ENCODE measurements at regions not wholly inside any gene's neighbourhood (a gene's known extent, or its start where the extent isn't known, plus 50 kb on each side); places are given as distances from the start of the nearest gene placed in this dataset.

DNA sequence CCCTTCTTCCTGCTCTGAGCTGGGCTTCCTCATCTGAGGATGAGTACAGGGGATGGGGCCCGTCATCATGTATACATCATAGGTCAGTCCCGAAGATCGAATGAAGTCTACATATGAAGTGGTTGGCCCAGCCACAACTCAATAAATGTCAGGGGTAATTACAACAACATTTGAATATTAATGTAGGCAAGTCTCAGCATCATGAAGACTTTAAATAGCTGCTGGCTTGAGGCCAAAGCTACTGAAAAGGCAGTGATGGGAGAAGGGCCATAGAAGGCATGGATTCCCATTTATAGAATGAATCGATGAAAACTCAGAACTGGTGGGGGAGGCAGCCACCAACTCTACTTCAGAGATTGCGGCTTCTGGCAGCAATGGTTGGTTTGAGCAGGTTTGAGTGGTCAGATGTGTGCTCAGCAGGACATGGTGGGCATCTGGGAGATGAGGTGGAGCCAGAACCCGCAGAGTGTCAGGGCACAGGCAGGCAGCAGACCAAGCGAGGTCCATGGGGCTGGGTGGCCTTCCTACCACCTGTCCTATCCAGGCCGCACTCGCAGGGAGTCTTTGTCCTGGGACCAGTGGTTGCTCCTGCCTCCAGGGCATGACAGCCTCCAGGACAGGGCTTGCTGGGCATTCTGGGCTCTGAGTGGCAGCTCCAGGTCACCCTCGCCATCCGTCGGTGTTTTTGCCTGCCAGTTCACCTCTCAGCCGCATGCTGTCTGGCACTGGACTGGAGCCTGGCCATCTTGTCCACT, 919.1 kb downstream of the TBC1D22A start:
- Histone ChIP-seq H3K36me3 (ENCODE audit: control insufficient read depth, insufficient read depth, low read length) (no peaks in the 10 kb centered on the region), H3K4me3 (ENCODE audit: low read depth, low read length) (no peak overlapping the region), H3K27me3 (ENCODE audit: control insufficient read depth, insufficient read depth, low read length) (no peaks in the 10 kb centered on the region)
- no peak for DNase-seq (ENCODE audit: low read depth)
- no peak for FAIRE-seq
- TF ChIP-seq, protein P1, sequence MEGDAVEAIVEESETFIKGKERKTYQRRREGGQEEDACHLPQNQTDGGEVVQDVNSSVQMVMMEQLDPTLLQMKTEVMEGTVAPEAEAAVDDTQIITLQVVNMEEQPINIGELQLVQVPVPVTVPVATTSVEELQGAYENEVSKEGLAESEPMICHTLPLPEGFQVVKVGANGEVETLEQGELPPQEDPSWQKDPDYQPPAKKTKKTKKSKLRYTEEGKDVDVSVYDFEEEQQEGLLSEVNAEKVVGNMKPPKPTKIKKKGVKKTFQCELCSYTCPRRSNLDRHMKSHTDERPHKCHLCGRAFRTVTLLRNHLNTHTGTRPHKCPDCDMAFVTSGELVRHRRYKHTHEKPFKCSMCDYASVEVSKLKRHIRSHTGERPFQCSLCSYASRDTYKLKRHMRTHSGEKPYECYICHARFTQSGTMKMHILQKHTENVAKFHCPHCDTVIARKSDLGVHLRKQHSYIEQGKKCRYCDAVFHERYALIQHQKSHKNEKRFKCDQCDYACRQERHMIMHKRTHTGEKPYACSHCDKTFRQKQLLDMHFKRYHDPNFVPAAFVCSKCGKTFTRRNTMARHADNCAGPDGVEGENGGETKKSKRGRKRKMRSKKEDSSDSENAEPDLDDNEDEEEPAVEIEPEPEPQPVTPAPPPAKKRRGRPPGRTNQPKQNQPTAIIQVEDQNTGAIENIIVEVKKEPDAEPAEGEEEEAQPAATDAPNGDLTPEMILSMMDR (IDR thresholded peaks at IDR 0.05; ENCODE audit: insufficient read depth, low read length, severe bottlenecking) = no peak

- H3K27me3 ChIP-seq (ENCODE audit: control insufficient read depth, insufficient read depth, low read length) = no peaks in the 10 kb centered on the region
- no peak overlapping the region for H3K4me3 ChIP-seq (ENCODE audit: low read depth, low read length)
- H3K36me3 ChIP-seq (ENCODE audit: control insufficient read depth, insufficient read depth, low read length) = no peaks in the 10 kb centered on the region
- no peak for FAIRE-seq
- TF ChIP-seq, protein P1 (IDR thresholded peaks at IDR 0.05; ENCODE audit: insufficient read depth, low read length, severe bottlenecking) = no peak
- no peak for DNase-seq (ENCODE audit: low read depth)
Measured at GRCh38 chr22:47678636-47679287, 916.3 kb downstream of the TBC1D22A start.

- Histone ChIP-seq H3K4me3 (ENCODE audit: low read depth, low read length) (no peak overlapping the region), H3K36me3 (ENCODE audit: control insufficient read depth, insufficient read depth, low read length) (no peaks in the 10 kb centered on the region), H3K27me3 (ENCODE audit: control insufficient read depth, insufficient read depth, low read length) (no peaks in the 10 kb centered on the region)
- no peak for DNase-seq (ENCODE audit: low read depth)
- no peak for FAIRE-seq
- TF ChIP-seq, protein P1 (IDR thresholded peaks at IDR 0.05; ENCODE audit: insufficient read depth, low read length, severe bottlenecking) = no peak
Measured at GRCh38 chr22:47678048-47678447, 915.6 kb downstream of the TBC1D22A start.

DNA sequence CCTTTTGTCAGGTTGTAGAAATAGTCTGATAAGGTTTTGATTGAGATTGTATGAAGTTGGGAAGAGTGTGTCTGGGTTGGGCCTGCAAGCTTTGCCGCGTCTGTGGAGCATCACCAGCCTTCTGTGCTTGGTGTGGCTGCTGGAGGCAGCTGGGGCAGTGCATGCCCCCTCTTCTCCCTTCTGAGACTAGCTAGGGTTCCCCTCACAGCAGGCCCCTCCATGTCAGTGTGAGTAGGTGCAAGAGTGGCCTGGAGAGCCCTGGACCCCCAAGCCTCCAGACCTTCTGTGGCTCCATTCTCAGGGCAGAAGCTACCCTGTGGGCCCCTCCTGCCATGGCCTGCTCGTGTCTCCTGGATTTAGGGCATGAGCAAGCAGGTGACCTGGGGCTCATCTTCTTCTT, 914.2 kb downstream of the TBC1D22A start:
- FAIRE-seq (no peak), DNase-seq (ENCODE audit: low read depth) (no peak)
- Histone ChIP-seq H3K4me3 (ENCODE audit: low read depth, low read length) (no peak overlapping the region), H3K27me3 (ENCODE audit: control insufficient read depth, insufficient read depth, low read length) (no peaks in the 10 kb centered on the region), H3K36me3 (ENCODE audit: control insufficient read depth, insufficient read depth, low read length) (no peaks in the 10 kb centered on the region)
- TF ChIP-seq, protein P1 (IDR thresholded peaks at IDR 0.05; ENCODE audit: insufficient read depth, low read length, severe bottlenecking) = no peak

GRCh38 chr22:47674600-47674999, 912.1 kb downstream of the TBC1D22A start:
- no peak for DNase-seq (ENCODE audit: low read depth)
- TF ChIP-seq, protein P1 (IDR thresholded peaks at IDR 0.05; ENCODE audit: insufficient read depth, low read length, severe bottlenecking) = no peak
- Histone ChIP-seq H3K4me3 (ENCODE audit: low read depth, low read length) (no peak overlapping the region), H3K36me3 (ENCODE audit: control insufficient read depth, insufficient read depth, low read length) (no peaks in the 10 kb centered on the region), H3K27me3 (ENCODE audit: control insufficient read depth, insufficient read depth, low read length) (no peaks in the 10 kb centered on the region)
- FAIRE-seq = no peak

Measured in bronchial epithelial cell (primary cell).